ENCODE measurements at regions not wholly inside any gene's neighbourhood (a gene's known extent, or its start where the extent isn't known, plus 50 kb on each side); places are given as distances from the start of the nearest gene placed in this dataset.

DNA sequence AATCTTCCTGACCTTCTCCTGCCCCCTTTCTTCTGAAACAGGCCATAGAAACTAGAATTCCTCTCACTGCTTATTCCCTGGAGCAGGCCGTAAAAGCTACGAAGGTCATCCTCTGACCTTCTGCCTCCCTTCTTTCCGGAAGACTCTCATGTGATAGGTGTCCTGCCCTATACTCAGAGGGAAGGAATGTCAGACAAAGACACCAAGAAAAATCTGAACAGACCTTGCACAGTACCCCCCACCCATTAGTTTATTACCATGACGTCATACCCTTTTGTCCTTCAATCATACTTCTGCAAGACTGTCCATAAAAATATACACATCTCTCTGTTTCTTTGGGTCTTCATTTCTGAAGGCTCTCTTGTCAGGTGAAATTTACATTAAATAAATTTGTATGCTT is 1523.9 kb downstream of the RPA4 start:
- no peaks in the 10 kb centered on the region for H3K9me3 ChIP-seq (ENCODE audit: control insufficient read depth, low read length)
- no peak overlapping the region for H3K4me3 ChIP-seq (ENCODE audit: extremely low read depth, insufficient read depth, low read length, poor library complexity, severe bottlenecking)
- no peaks in the 10 kb centered on the region for H3K4me1 ChIP-seq (ENCODE audit: control insufficient read depth, insufficient read depth, low read length, poor library complexity, severe bottlenecking)
- no peak overlapping the region for H3K27ac ChIP-seq (ENCODE audit: low read depth, low read length, severe bottlenecking)
- 83% methylated on average over 1 of the region's 4 CpGs; no CpG with 5 or more reads in 1 of the 2 experiments for WGBS, 2 experiments (ENCODE audit: insufficient coverage in 2 of 2)
- H3K36me3 ChIP-seq (ENCODE audit: control insufficient read depth, insufficient read depth, low read length): no peaks in the 10 kb centered on the region

DNA sequence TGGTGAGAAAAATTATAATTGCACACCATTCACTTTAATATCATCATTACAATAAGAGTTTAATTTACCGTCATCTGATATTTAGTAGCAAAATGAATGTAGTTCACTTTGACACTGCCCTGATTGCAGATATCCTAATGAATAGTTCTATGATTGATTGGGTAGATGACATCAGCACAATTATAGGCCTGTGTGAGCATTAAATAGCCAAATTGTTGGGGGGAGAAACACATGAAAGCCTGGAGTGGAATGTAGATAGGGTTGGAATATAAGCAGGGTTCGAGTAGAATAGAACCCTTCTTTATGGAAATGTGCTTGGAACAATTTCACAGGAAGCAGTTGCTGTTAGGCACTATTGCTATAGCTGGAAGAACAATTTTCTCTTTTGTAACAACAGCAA is 1526.2 kb downstream of the RPA4 start:
- no peak overlapping the region for H3K27ac ChIP-seq (ENCODE audit: low read depth, low read length, severe bottlenecking)
- H3K36me3 ChIP-seq (ENCODE audit: control insufficient read depth, insufficient read depth, low read length): no peaks in the 10 kb centered on the region
- H3K4me1 ChIP-seq (ENCODE audit: control insufficient read depth, insufficient read depth, low read length, poor library complexity, severe bottlenecking): no peaks in the 10 kb centered on the region
- H3K4me3 ChIP-seq (ENCODE audit: extremely low read depth, insufficient read depth, low read length, poor library complexity, severe bottlenecking): no peak overlapping the region
- no CpG with 5 or more reads among the region's 2 CpGs for WGBS, 2 experiments (ENCODE audit: insufficient coverage in 2 of 2)
- no peaks in the 10 kb centered on the region for H3K9me3 ChIP-seq (ENCODE audit: control insufficient read depth, low read length)

- Histone ChIP-seq H3K27ac (ENCODE audit: low read depth, low read length, severe bottlenecking) (no peak overlapping the region), H3K4me1 (ENCODE audit: control insufficient read depth, insufficient read depth, low read length, poor library complexity, severe bottlenecking) (no peaks in the 10 kb centered on the region), H3K9me3 (ENCODE audit: control insufficient read depth, low read length) (no peaks in the 10 kb centered on the region), H3K36me3 (ENCODE audit: control insufficient read depth, insufficient read depth, low read length) (no peaks in the 10 kb centered on the region), H3K4me3 (ENCODE audit: extremely low read depth, insufficient read depth, low read length, poor library complexity, severe bottlenecking) (no peak overlapping the region)
- no CpG with 5 or more reads among the region's 1 CpG for whole genome bisulfite sequencing, 2 experiments (ENCODE audit: insufficient coverage in 2 of 2)
These were observed 1528.3 kb downstream of the RPA4 start for GRCh38 chrX:98412058-98412457.

- Histone ChIP-seq H3K27ac (ENCODE audit: low read depth, low read length, severe bottlenecking) (no peak overlapping the region), H3K4me1 (ENCODE audit: control insufficient read depth, insufficient read depth, low read length, poor library complexity, severe bottlenecking) (no peaks in the 10 kb centered on the region), H3K36me3 (ENCODE audit: control insufficient read depth, insufficient read depth, low read length) (no peaks in the 10 kb centered on the region), H3K4me3 (ENCODE audit: extremely low read depth, insufficient read depth, low read length, poor library complexity, severe bottlenecking) (no peak overlapping the region), H3K9me3 (ENCODE audit: control insufficient read depth, low read length) (no peaks in the 10 kb centered on the region)
These were observed 1538.8 kb downstream of the RPA4 start for GRCh38 chrX:98422536-98422935.

GRCh38 chrX:98432413-98432812 is 1548.7 kb downstream of the RPA4 start:
- Histone ChIP-seq H3K9me3 (ENCODE audit: control insufficient read depth, low read length) (no peaks in the 10 kb centered on the region), H3K4me1 (ENCODE audit: control insufficient read depth, insufficient read depth, low read length, poor library complexity, severe bottlenecking) (no peaks in the 10 kb centered on the region), H3K4me3 (ENCODE audit: extremely low read depth, insufficient read depth, low read length, poor library complexity, severe bottlenecking) (no peak overlapping the region), H3K36me3 (ENCODE audit: control insufficient read depth, insufficient read depth, low read length) (no peaks in the 10 kb centered on the region), H3K27ac (ENCODE audit: low read depth, low read length, severe bottlenecking) (no peak overlapping the region)
- 86 to 90% methylated on average over 1 of the region's 1 CpG for WGBS, 2 experiments (ENCODE audit: insufficient coverage in 2 of 2)

- Histone ChIP-seq H3K36me3 (ENCODE audit: control insufficient read depth, insufficient read depth, low read length) (no peaks in the 10 kb centered on the region), H3K9me3 (ENCODE audit: control insufficient read depth, low read length) (no peaks in the 10 kb centered on the region), H3K4me3 (ENCODE audit: extremely low read depth, insufficient read depth, low read length, poor library complexity, severe bottlenecking) (no peak overlapping the region), H3K27ac (ENCODE audit: low read depth, low read length, severe bottlenecking) (no peak overlapping the region), H3K4me1 (ENCODE audit: control insufficient read depth, insufficient read depth, low read length, poor library complexity, severe bottlenecking) (no peaks in the 10 kb centered on the region)
- WGBS, 2 experiments (ENCODE audit: insufficient coverage in 2 of 2): 80% methylated on average over 1 of the region's 4 CpGs; no CpG with 5 or more reads in 1 of the 2 experiments
These were observed 1564.8 kb downstream of the RPA4 start for GRCh38 chrX:98448524-98448923.

DNA sequence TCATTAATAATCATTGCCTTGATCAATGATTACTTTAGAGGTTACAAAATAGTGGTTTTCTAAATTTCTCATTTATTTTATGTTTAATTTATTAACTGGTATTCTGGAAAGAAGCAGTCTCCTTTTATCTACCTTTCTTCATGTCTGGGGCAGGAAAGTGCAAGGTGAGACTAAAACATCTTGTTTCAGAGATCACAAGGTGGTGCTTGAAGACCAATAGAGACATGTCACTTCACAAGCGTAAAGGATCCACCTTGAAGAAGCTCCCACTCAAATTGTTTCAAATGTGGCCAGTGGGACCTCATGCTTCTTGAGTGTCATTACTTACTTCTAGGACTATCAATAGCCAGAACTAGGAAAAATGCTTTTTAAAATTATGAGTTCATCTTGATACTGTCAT is 1568.7 kb downstream of the RPA4 start:
- WGBS, 2 experiments (ENCODE audit: insufficient coverage in 2 of 2): no CpG with 5 or more reads among the region's 1 CpG
- no peak overlapping the region for H3K27ac ChIP-seq (ENCODE audit: low read depth, low read length, severe bottlenecking)
- no peak overlapping the region for H3K4me3 ChIP-seq (ENCODE audit: extremely low read depth, insufficient read depth, low read length, poor library complexity, severe bottlenecking)
- H3K9me3 ChIP-seq (ENCODE audit: control insufficient read depth, low read length): no peaks in the 10 kb centered on the region
- H3K36me3 ChIP-seq (ENCODE audit: control insufficient read depth, insufficient read depth, low read length): no peaks in the 10 kb centered on the region
- H3K4me1 ChIP-seq (ENCODE audit: control insufficient read depth, insufficient read depth, low read length, poor library complexity, severe bottlenecking): no peaks in the 10 kb centered on the region

DNA sequence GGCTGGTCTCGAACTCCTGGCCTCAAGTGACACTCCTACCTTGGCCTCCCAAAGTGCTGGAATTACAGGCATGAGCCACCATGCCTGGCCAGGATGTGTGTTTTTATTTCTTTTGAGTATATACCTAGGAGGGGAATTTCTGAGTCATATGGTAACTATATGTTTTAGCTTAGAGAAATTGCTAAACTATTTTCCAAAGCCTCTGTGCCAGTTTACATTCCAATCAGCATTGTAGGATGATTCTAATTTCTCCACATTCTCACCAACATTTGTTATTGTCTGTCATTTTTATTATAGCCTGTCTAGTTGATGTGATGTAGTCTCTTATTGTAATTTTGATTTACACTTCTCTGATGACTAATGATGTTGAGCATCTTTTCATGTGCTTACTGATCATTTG is 1576.0 kb downstream of the RPA4 start:
- no CpG with 5 or more reads among the region's 1 CpG for WGBS, 2 experiments (ENCODE audit: insufficient coverage in 2 of 2)
- Histone ChIP-seq H3K9me3 (ENCODE audit: control insufficient read depth, low read length) (no peaks in the 10 kb centered on the region), H3K27ac (ENCODE audit: low read depth, low read length, severe bottlenecking) (no peak overlapping the region), H3K4me1 (ENCODE audit: control insufficient read depth, insufficient read depth, low read length, poor library complexity, severe bottlenecking) (no peaks in the 10 kb centered on the region), H3K4me3 (ENCODE audit: extremely low read depth, insufficient read depth, low read length, poor library complexity, severe bottlenecking) (no peak overlapping the region), H3K36me3 (ENCODE audit: control insufficient read depth, insufficient read depth, low read length) (no peaks in the 10 kb centered on the region)

GRCh38 chrX:98480606-98481005 is 1596.9 kb downstream of the RPA4 start:
- Histone ChIP-seq H3K4me3 (ENCODE audit: extremely low read depth, insufficient read depth, low read length, poor library complexity, severe bottlenecking) (no peak overlapping the region), H3K36me3 (ENCODE audit: control insufficient read depth, insufficient read depth, low read length) (no peaks in the 10 kb centered on the region), H3K9me3 (ENCODE audit: control insufficient read depth, low read length) (no peaks in the 10 kb centered on the region), H3K27ac (ENCODE audit: low read depth, low read length, severe bottlenecking) (no peak overlapping the region), H3K4me1 (ENCODE audit: control insufficient read depth, insufficient read depth, low read length, poor library complexity, severe bottlenecking) (no peaks in the 10 kb centered on the region)
- no CpG with 5 or more reads among the region's 4 CpGs for WGBS, 2 experiments (ENCODE audit: insufficient coverage in 2 of 2)

GRCh38 chrX:98481636-98482035 is 1597.9 kb downstream of the RPA4 start:
- Histone ChIP-seq H3K9me3 (ENCODE audit: control insufficient read depth, low read length) (no peaks in the 10 kb centered on the region), H3K36me3 (ENCODE audit: control insufficient read depth, insufficient read depth, low read length) (no peaks in the 10 kb centered on the region), H3K4me3 (ENCODE audit: extremely low read depth, insufficient read depth, low read length, poor library complexity, severe bottlenecking) (no peak overlapping the region), H3K27ac (ENCODE audit: low read depth, low read length, severe bottlenecking) (no peak overlapping the region), H3K4me1 (ENCODE audit: control insufficient read depth, insufficient read depth, low read length, poor library complexity, severe bottlenecking) (no peaks in the 10 kb centered on the region)
- WGBS, 2 experiments (ENCODE audit: insufficient coverage in 2 of 2): no CpG with 5 or more reads among the region's 3 CpGs

GRCh38 chrX:98490670-98491069 is 1607.0 kb downstream of the RPA4 start:
- no peaks in the 10 kb centered on the region for H3K36me3 ChIP-seq (ENCODE audit: control insufficient read depth, insufficient read depth, low read length)
- no peaks in the 10 kb centered on the region for H3K4me1 ChIP-seq (ENCODE audit: control insufficient read depth, insufficient read depth, low read length, poor library complexity, severe bottlenecking)
- no peaks in the 10 kb centered on the region for H3K9me3 ChIP-seq (ENCODE audit: control insufficient read depth, low read length)
- H3K27ac ChIP-seq (ENCODE audit: low read depth, low read length, severe bottlenecking): no peak overlapping the region
- H3K4me3 ChIP-seq (ENCODE audit: extremely low read depth, insufficient read depth, low read length, poor library complexity, severe bottlenecking): no peak overlapping the region
- no CpG with 5 or more reads among the region's 1 CpG for WGBS, 2 experiments (ENCODE audit: insufficient coverage in 2 of 2)

GRCh38 chrX:98501426-98501825 is 1617.7 kb downstream of the RPA4 start:
- H3K27ac ChIP-seq (ENCODE audit: low read depth, low read length, severe bottlenecking): no peak overlapping the region
- no peaks in the 10 kb centered on the region for H3K36me3 ChIP-seq (ENCODE audit: control insufficient read depth, insufficient read depth, low read length)
- H3K4me1 ChIP-seq (ENCODE audit: control insufficient read depth, insufficient read depth, low read length, poor library complexity, severe bottlenecking): no peaks in the 10 kb centered on the region
- H3K9me3 ChIP-seq (ENCODE audit: control insufficient read depth, low read length): no peaks in the 10 kb centered on the region
- no CpG with 5 or more reads among the region's 2 CpGs for WGBS, 2 experiments (ENCODE audit: insufficient coverage in 2 of 2)
- H3K4me3 ChIP-seq (ENCODE audit: extremely low read depth, insufficient read depth, low read length, poor library complexity, severe bottlenecking): no peak overlapping the region

All from mesodermal cell (in vitro differentiated cells).